Liver (tissue), 3 donors: ENCODE measurements at regions not wholly inside any gene's neighbourhood (a gene's known extent, or its start where the extent isn't known, plus 50 kb on each side); places are given as distances from the start of the nearest gene placed in this dataset.

Source experiments
- EGR1 ChIP-seq, 2 donors: IDR thresholded peaks; 2 replicates each; pipeline ENCODE4 v1.6.1; 2016 to 2018; ENCODE audit warnings: antibody characterized with exemption in 2 of 2, low read depth in 2 of 2
- FOXA1 ChIP-seq: IDR thresholded peaks from 2 replicates; pipeline ENCODE4 v1.6.1; 2016; ENCODE audit warnings: antibody characterized with exemption
- FOXA2 ChIP-seq: IDR thresholded peaks from 2 replicates; pipeline ENCODE4 v1.6.1; 2016; ENCODE audit warnings: antibody characterized with exemption
- GABPA ChIP-seq, 2 donors: IDR thresholded peaks in 1 of 2; conservative IDR thresholded peaks in 1 of 2; 2 replicates each; pipeline ENCODE4 v1.6.1; 2016; ENCODE audit warnings: antibody characterized with exemption in 2 of 2, mild to moderate bottlenecking in 1 of 2, moderate library complexity in 1 of 2
- JUND ChIP-seq, 2 donors: IDR thresholded peaks; 2 replicates each; pipeline ENCODE4 v1.6.1; 2016; ENCODE audit warnings: antibody characterized with exemption in 2 of 2
- RAD21 ChIP-seq, 2 donors: IDR thresholded peaks; 2 replicates each; pipeline ENCODE4 v1.6.1; 2016; ENCODE audit warnings: antibody characterized with exemption in 2 of 2, mild to moderate bottlenecking in 2 of 2
- RXRA ChIP-seq, 2 donors: IDR thresholded peaks; 2 replicates each; pipeline ENCODE4 v1.6.1; 2017 to 2018; ENCODE audit warnings: antibody characterized with exemption in 2 of 2, mild to moderate bottlenecking in 1 of 2
- SP1 ChIP-seq: IDR thresholded peaks from 2 replicates; pipeline ENCODE4 v1.6.1; 2018; ENCODE audit warnings: antibody characterized with exemption, mild to moderate bottlenecking
- TAF1 ChIP-seq: conservative IDR thresholded peaks from 2 replicates; pipeline ENCODE4 v1.6.1; 2016; ENCODE audit warnings: antibody characterized with exemption, mild to moderate bottlenecking
- YY1 ChIP-seq: IDR thresholded peaks from 2 replicates; pipeline ENCODE4 v1.6.1; 2016; ENCODE audit warnings: antibody characterized with exemption, mild to moderate bottlenecking
- TF ChIP-seq, protein P1 (sequence below): fragments of 150-350 bp; IDR thresholded peaks from 2 replicates; pipeline ENCODE4 v1.5.1; 2017; ENCODE audit warnings: improper control_type of control experiment, low read depth, low read length; ENCODE audit not compliant: missing input control
- TF ChIP-seq, protein P2 (sequence below): IDR thresholded peaks from 2 replicates; pipeline ENCODE4 v1.6.1; 2016; ENCODE audit warnings: antibody characterized with exemption
- TF ChIP-seq, protein P3 (sequence below): IDR thresholded peaks from 2 replicates; pipeline ENCODE4 v1.6.1; 2016; ENCODE audit warnings: antibody characterized with exemption
- TF ChIP-seq, protein P4 (sequence below): IDR thresholded peaks from 2 replicates; pipeline ENCODE4 v1.6.1; 2016; ENCODE audit warnings: antibody characterized with exemption
- donor health status: healthy.
- donor health status: healthy.

DNA sequence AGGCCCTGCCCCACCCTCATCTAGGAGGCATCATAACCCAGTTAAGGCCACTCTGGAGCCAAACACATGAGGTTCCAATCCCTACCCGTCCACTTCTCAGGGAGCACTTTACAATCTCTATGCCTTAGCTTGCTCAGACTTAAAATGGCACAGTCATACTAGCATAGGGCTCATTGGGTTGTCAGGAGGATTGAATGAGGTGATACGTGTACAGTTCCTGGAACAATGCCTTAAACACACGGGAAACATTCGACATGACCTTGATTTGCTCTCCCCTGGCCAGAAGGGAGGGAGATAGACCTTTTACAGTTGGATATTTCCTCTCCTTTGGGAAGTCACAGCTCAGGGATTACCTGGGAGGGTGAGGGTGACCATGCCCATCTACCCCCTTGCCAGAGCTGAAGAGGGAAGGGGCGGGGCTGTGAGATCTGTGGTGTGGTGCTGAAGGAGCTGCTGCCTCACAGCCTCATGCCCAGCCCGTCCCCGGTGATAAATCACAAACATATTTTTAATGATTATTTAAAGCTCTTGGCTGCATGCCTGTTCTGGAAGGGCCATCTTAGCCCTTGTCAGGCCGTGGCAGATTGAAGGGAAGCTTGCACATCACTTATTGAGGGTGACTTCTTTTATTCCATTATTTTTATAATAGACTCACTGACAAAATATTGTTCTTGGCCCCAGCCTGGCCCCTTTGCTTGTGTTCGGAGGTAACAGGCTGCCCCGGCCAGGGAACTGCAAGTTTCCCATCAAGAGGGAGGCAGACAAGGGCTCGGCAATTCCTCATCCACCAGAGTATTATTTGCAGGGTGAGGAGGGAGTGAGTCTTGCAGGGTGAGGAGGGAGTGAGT, 83.4 kb downstream of the FOXD2 start:
- no peak for TF ChIP-seq FOXA1
- TF ChIP-seq, protein P1, sequence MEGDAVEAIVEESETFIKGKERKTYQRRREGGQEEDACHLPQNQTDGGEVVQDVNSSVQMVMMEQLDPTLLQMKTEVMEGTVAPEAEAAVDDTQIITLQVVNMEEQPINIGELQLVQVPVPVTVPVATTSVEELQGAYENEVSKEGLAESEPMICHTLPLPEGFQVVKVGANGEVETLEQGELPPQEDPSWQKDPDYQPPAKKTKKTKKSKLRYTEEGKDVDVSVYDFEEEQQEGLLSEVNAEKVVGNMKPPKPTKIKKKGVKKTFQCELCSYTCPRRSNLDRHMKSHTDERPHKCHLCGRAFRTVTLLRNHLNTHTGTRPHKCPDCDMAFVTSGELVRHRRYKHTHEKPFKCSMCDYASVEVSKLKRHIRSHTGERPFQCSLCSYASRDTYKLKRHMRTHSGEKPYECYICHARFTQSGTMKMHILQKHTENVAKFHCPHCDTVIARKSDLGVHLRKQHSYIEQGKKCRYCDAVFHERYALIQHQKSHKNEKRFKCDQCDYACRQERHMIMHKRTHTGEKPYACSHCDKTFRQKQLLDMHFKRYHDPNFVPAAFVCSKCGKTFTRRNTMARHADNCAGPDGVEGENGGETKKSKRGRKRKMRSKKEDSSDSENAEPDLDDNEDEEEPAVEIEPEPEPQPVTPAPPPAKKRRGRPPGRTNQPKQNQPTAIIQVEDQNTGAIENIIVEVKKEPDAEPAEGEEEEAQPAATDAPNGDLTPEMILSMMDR: no peak
- no peak for TF ChIP-seq RAD21 (IDR thresholded peaks at IDR 0.05)
- TF ChIP-seq FOXA2: no peak
- TF ChIP-seq GABPA (IDR thresholded peaks at IDR 0.05 in 1 of 2, conservative IDR thresholded peaks at IDR 0.05 in 1 of 2): no peak
- no peak for TF ChIP-seq TAF1
- TF ChIP-seq, protein P2, sequence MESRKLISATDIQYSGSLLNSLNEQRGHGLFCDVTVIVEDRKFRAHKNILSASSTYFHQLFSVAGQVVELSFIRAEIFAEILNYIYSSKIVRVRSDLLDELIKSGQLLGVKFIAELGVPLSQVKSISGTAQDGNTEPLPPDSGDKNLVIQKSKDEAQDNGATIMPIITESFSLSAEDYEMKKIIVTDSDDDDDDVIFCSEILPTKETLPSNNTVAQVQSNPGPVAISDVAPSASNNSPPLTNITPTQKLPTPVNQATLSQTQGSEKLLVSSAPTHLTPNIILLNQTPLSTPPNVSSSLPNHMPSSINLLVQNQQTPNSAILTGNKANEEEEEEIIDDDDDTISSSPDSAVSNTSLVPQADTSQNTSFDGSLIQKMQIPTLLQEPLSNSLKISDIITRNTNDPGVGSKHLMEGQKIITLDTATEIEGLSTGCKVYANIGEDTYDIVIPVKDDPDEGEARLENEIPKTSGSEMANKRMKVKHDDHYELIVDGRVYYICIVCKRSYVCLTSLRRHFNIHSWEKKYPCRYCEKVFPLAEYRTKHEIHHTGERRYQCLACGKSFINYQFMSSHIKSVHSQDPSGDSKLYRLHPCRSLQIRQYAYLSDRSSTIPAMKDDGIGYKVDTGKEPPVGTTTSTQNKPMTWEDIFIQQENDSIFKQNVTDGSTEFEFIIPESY: no peak
- no peak for TF ChIP-seq YY1
- TF ChIP-seq, protein P3, sequence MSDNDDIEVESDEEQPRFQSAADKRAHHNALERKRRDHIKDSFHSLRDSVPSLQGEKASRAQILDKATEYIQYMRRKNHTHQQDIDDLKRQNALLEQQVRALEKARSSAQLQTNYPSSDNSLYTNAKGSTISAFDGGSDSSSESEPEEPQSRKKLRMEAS: no peak
- TF ChIP-seq, protein P4, sequence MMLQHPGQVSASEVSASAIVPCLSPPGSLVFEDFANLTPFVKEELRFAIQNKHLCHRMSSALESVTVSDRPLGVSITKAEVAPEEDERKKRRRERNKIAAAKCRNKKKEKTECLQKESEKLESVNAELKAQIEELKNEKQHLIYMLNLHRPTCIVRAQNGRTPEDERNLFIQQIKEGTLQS: no peak
- no peak for TF ChIP-seq EGR1 (IDR thresholded peaks at IDR 0.05; ENCODE audit: low read depth in 2 of 2)
- TF ChIP-seq JUND (IDR thresholded peaks at IDR 0.05): no peak
- TF ChIP-seq SP1: no peak
- TF ChIP-seq RXRA (IDR thresholded peaks at IDR 0.05): no peak
